ENCODE measurements at regions not wholly inside any gene's neighbourhood (a gene's known extent, or its start where the extent isn't known, plus 50 kb on each side); places are given as distances from the start of the nearest gene placed in this dataset.

GRCh38 chr1:191589536-191589935, 568.7 kb upstream of the RGS18 start:
- no peak overlapping the region for H3K4me3 ChIP-seq (ENCODE audit: low read depth, low read length)
- no peak for DNase-seq (ENCODE audit: low read depth)
- TF ChIP-seq CTCF (IDR thresholded peaks at IDR 0.05; ENCODE audit: low read depth, low read length) (no peak), POLR2A (IDR thresholded peaks at IDR 0.05; ENCODE audit: extremely low read depth, insufficient read length) (no peak), MYC (IDR thresholded peaks at IDR 0.05; ENCODE audit: low read depth, low read length) (no peak)
- TF ChIP-seq, protein P1, sequence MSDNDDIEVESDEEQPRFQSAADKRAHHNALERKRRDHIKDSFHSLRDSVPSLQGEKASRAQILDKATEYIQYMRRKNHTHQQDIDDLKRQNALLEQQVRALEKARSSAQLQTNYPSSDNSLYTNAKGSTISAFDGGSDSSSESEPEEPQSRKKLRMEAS (IDR thresholded peaks at IDR 0.05; ENCODE audit: low read depth, low read length), result no peak

GRCh38 chr1:191590578-191590977, 567.7 kb upstream of the RGS18 start:
- H3K4me3 ChIP-seq (ENCODE audit: low read depth, low read length), result no peak overlapping the region
- DNase-seq (ENCODE audit: low read depth), result peak; percentile 6
- TF ChIP-seq, protein P1 (IDR thresholded peaks at IDR 0.05; ENCODE audit: low read depth, low read length), result no peak
- TF ChIP-seq MYC (IDR thresholded peaks at IDR 0.05; ENCODE audit: low read depth, low read length), result no peak
- TF ChIP-seq POLR2A (IDR thresholded peaks at IDR 0.05; ENCODE audit: extremely low read depth, insufficient read length), result no peak
- TF ChIP-seq CTCF (IDR thresholded peaks at IDR 0.05; ENCODE audit: low read depth, low read length), result no peak

GRCh38 chr1:191592039-191592438, 566.2 kb upstream of the RGS18 start:
- H3K4me3 ChIP-seq (ENCODE audit: low read depth, low read length), result no peak overlapping the region
- no peak for TF ChIP-seq POLR2A (IDR thresholded peaks at IDR 0.05; ENCODE audit: extremely low read depth, insufficient read length)
- TF ChIP-seq CTCF (IDR thresholded peaks at IDR 0.05; ENCODE audit: low read depth, low read length), result no peak
- no peak for TF ChIP-seq MYC (IDR thresholded peaks at IDR 0.05; ENCODE audit: low read depth, low read length)
- TF ChIP-seq, protein P1 (IDR thresholded peaks at IDR 0.05; ENCODE audit: low read depth, low read length), result no peak
- DNase-seq (ENCODE audit: low read depth), result no peak

- no peak for DNase-seq (ENCODE audit: low read depth)
- no peak overlapping the region for H3K4me3 ChIP-seq (ENCODE audit: low read depth, low read length)
- TF ChIP-seq, protein P1 (IDR thresholded peaks at IDR 0.05; ENCODE audit: low read depth, low read length), result no peak
- no peak for TF ChIP-seq CTCF (IDR thresholded peaks at IDR 0.05; ENCODE audit: low read depth, low read length)
- TF ChIP-seq POLR2A (IDR thresholded peaks at IDR 0.05; ENCODE audit: extremely low read depth, insufficient read length), result no peak
- TF ChIP-seq MYC (IDR thresholded peaks at IDR 0.05; ENCODE audit: low read depth, low read length), result no peak
These were observed 565.4 kb upstream of the RGS18 start for GRCh38 chr1:191592907-191593306.

GRCh38 chr1:191595170-191595569, 563.1 kb upstream of the RGS18 start:
- DNase-seq (ENCODE audit: low read depth), result no peak
- TF ChIP-seq MYC (IDR thresholded peaks at IDR 0.05; ENCODE audit: low read depth, low read length), result no peak
- no peak for TF ChIP-seq CTCF (IDR thresholded peaks at IDR 0.05; ENCODE audit: low read depth, low read length)

DNA sequence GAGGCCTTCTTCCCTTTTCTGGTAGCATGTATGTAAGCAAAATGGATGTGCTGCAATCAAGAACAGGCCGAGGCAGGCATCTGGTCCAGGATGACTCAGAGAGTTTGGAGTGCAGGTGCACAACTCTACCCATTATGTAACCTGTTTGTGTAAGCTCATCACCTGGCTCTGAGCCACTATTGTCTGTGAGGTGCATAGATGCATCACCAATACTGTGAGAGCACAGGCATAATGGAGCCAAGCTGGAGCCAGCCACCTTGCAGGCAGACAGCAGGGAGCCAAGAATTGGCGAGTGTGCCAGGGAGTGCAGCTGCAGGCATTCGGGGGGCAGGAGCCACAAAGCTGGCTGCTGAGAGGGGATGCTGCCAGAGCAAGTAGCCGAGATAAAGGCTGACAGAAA, 549.9 kb upstream of the RGS18 start:
- DNase-seq (ENCODE audit: low read depth), result peak; percentile 7
- H3K4me3 ChIP-seq (ENCODE audit: low read depth, low read length), result no peak overlapping the region
- TF ChIP-seq POLR2A (IDR thresholded peaks at IDR 0.05; ENCODE audit: extremely low read depth, insufficient read length), result no peak
- no peak for TF ChIP-seq MYC (IDR thresholded peaks at IDR 0.05; ENCODE audit: low read depth, low read length)
- no peak for TF ChIP-seq CTCF (IDR thresholded peaks at IDR 0.05; ENCODE audit: low read depth, low read length)
- TF ChIP-seq, protein P1 (IDR thresholded peaks at IDR 0.05; ENCODE audit: low read depth, low read length), result no peak

More at GRCh38 chr1:191595170-191595569, 563.1 kb upstream of the RGS18 start:
- no peak overlapping the region for H3K4me3 ChIP-seq (ENCODE audit: low read depth, low read length)

Data from NB4 (cell line).